ENCODE measurements at regions not wholly inside any gene's neighbourhood (a gene's known extent, or its start where the extent isn't known, plus 50 kb on each side); places are given as distances from the start of the nearest gene placed in this dataset.
"Not testable (repeated sequence)": the region's sequence is repeated elsewhere in the genome, so short reads cannot be mapped to it uniquely, and the experiment has no call there.

- H3K4me3 ChIP-seq (ENCODE audit: insufficient read depth, low read depth, low read length); in situ Hi-C loops (cut with MboI; ENCODE audit: low sequenced_read_pairs); H3K9me1 ChIP-seq (ENCODE audit: insufficient read depth, low read length); H2AK9ac ChIP-seq (replicated peaks; ENCODE audit: low read depth, low read length, poor library complexity); H4K91ac ChIP-seq (ENCODE audit: insufficient read depth, low read depth, low read length); H3K9ac ChIP-seq (ENCODE audit: low read depth, low read length); H2BK15ac ChIP-seq (ENCODE audit: low read depth, low read length); dilution Hi-C loops (cut with HindIII; ENCODE audit: low sequenced_read_pairs, unreplicated experiment); intact Hi-C loops (cut with micrococcal nuclease); H3K4ac ChIP-seq (ENCODE audit: low read depth, low read length); H3K23ac ChIP-seq (ENCODE audit: low read depth, low read length); CTCF ChIA-PET; H3K18ac ChIP-seq (ENCODE audit: low read depth, low read length); H4K8ac ChIP-seq (ENCODE audit: low read depth in 2 of 2, low read length in 2 of 2); DNase-seq; POLR2A ChIA-PET (ENCODE audit: unreplicated experiment); H3K27me3 ChIP-seq (ENCODE audit: control insufficient read depth, insufficient read depth, low read length); BruUV-seq (replicated peaks); H3K27ac ChIP-seq (ENCODE audit: insufficient read depth, low read length); H2BK120ac ChIP-seq (ENCODE audit: low read depth, low read length); H3K36me3 ChIP-seq (ENCODE audit: control insufficient read depth, insufficient read depth, low read length); H3K9me3 ChIP-seq (ENCODE audit: control insufficient read depth, insufficient read depth, low read length); H4K20me1 ChIP-seq (ENCODE audit: insufficient read depth, low read length); H2AFZ ChIP-seq (replicated peaks; ENCODE audit: low read length, poor library complexity); H2BK5ac ChIP-seq (ENCODE audit: low read depth, low read length, poor library complexity, severe bottlenecking); H3K4me2 ChIP-seq (ENCODE audit: low read depth, low read length); H3K14ac ChIP-seq (replicated peaks; ENCODE audit: low read depth, low read length); H2AK5ac ChIP-seq (ENCODE audit: low read depth, low read length); H2BK20ac ChIP-seq (ENCODE audit: low read depth, low read length); H3K56ac ChIP-seq (ENCODE audit: extremely low read depth, insufficient read depth, low read length); H4K5ac ChIP-seq (ENCODE audit: low read depth, low read length); H3K4me1 ChIP-seq (ENCODE audit: control insufficient read depth, insufficient read depth, low read length); ATAC-seq (ENCODE audit: low read depth); H3K79me1 ChIP-seq (ENCODE audit: low read depth in 1 of 2, low read length in 2 of 2): not testable (repeated sequence)
- no CpG with 5 or more reads among the region's 5 CpGs for WGBS, 2 experiments (ENCODE audit: extremely low coverage in 2 of 2, insufficient read length in 1 of 2)
Measured at GRCh38 chr1:148366136-148366753, 116.9 kb downstream of the PPIAL4G start.

- H4K8ac ChIP-seq (ENCODE audit: low read depth in 2 of 2, low read length in 2 of 2); H3K27me3 ChIP-seq (ENCODE audit: control insufficient read depth, insufficient read depth, low read length); H3K36me3 ChIP-seq (ENCODE audit: control insufficient read depth, insufficient read depth, low read length); intact Hi-C loops (cut with micrococcal nuclease); H3K4ac ChIP-seq (ENCODE audit: low read depth, low read length); H3K4me1 ChIP-seq (ENCODE audit: control insufficient read depth, insufficient read depth, low read length); H3K4me2 ChIP-seq (ENCODE audit: low read depth, low read length); H3K56ac ChIP-seq (ENCODE audit: extremely low read depth, insufficient read depth, low read length); H2BK20ac ChIP-seq (ENCODE audit: low read depth, low read length); H4K91ac ChIP-seq (ENCODE audit: insufficient read depth, low read depth, low read length); H3K9me1 ChIP-seq (ENCODE audit: insufficient read depth, low read length); BruUV-seq (replicated peaks); DNase-seq; H3K79me1 ChIP-seq (ENCODE audit: low read depth in 1 of 2, low read length in 2 of 2); H2BK15ac ChIP-seq (ENCODE audit: low read depth, low read length); H3K23ac ChIP-seq (ENCODE audit: low read depth, low read length); in situ Hi-C loops (cut with MboI; ENCODE audit: low sequenced_read_pairs); H3K9ac ChIP-seq (ENCODE audit: low read depth, low read length); H3K18ac ChIP-seq (ENCODE audit: low read depth, low read length); H2AK5ac ChIP-seq (ENCODE audit: low read depth, low read length); H4K20me1 ChIP-seq (ENCODE audit: insufficient read depth, low read length); POLR2A ChIA-PET (ENCODE audit: unreplicated experiment); H3K9me3 ChIP-seq (ENCODE audit: control insufficient read depth, insufficient read depth, low read length); ATAC-seq (ENCODE audit: low read depth); H3K14ac ChIP-seq (replicated peaks; ENCODE audit: low read depth, low read length); H4K5ac ChIP-seq (ENCODE audit: low read depth, low read length); H2BK5ac ChIP-seq (ENCODE audit: low read depth, low read length, poor library complexity, severe bottlenecking); H3K4me3 ChIP-seq (ENCODE audit: insufficient read depth, low read depth, low read length); H3K27ac ChIP-seq (ENCODE audit: insufficient read depth, low read length); H2AFZ ChIP-seq (replicated peaks; ENCODE audit: low read length, poor library complexity); H2BK120ac ChIP-seq (ENCODE audit: low read depth, low read length); dilution Hi-C loops (cut with HindIII; ENCODE audit: low sequenced_read_pairs, unreplicated experiment); H2AK9ac ChIP-seq (replicated peaks; ENCODE audit: low read depth, low read length, poor library complexity): not testable (repeated sequence)
- CTCF ChIA-PET, result interaction anchor here (1.4 kb wide), 1 partner anchor 10 kb away, joined by 3 read pairs; no protein-coding TSS in a partner anchor
- no CpG with 5 or more reads among the region's 2 CpGs for WGBS, 2 experiments (ENCODE audit: extremely low coverage in 2 of 2, insufficient read length in 1 of 2)
Measured at GRCh38 chr1:148365151-148365550, 118.0 kb downstream of the PPIAL4G start.

Data from IMR-90 (cell line).